GM12878 (cell line): ENCODE measurements at regions not wholly inside any gene's neighbourhood (a gene's known extent, or its start where the extent isn't known, plus 50 kb on each side); places are given as distances from the start of the nearest gene placed in this dataset.
A peak's percentile ranks its signal among the peaks of the same experiment; 100 is the strongest.

Source experiments
- DPF2 ChIP-seq: fragments of 450-650 bp; IDR thresholded peaks from 2 replicates; pipeline ENCODE4 v1.6.1; 2017; ENCODE audit warnings: mild to moderate bottlenecking
- E2F4 ChIP-seq: IDR thresholded peaks from 2 replicates; pipeline ENCODE4 v1.6.1; 2012; ENCODE audit warnings: low read depth, low read length, improper control_type of control experiment
- FOXM1 ChIP-seq: IDR thresholded peaks from 2 replicates; pipeline ENCODE4 v1.6.1; 2012; ENCODE audit warnings: low read depth, mild to moderate bottlenecking, inconsistent platforms, low read length, moderate library complexity
- HDAC2 ChIP-seq: fragments of 200-600 bp; sonication (generic); IDR thresholded peaks from 2 replicates; pipeline ENCODE4 v1.6.1; 2017
- IKZF1 ChIP-seq: fragments of 450-650 bp; conservative IDR thresholded peaks from 2 replicates; pipeline ENCODE4 v1.6.1; 2017; ENCODE audit warnings: antibody characterized with exemption, mild to moderate bottlenecking
- IKZF2 ChIP-seq, 2 experiments: fragments of 450-650 bp; IDR thresholded peaks; 2 replicates each; pipeline ENCODE4 v1.6.1; 2017; ENCODE audit warnings: mild to moderate bottlenecking in 2 of 2, moderate library complexity in 2 of 2
- MTA2 ChIP-seq: fragments of 450-650 bp; IDR thresholded peaks from 2 replicates; pipeline ENCODE4 v1.6.1; 2016; ENCODE audit warnings: low read depth, mild to moderate bottlenecking, moderate library complexity
- MYC ChIP-seq: IDR thresholded peaks from 2 replicates; pipeline ENCODE4 v1.6.1; 2011; ENCODE audit warnings: mild to moderate bottlenecking, low read length, moderate library complexity, inconsistent platforms; ENCODE audit not compliant: insufficient read depth, insufficient replicate concordance, insufficient read length, severe bottlenecking
- NFXL1 ChIP-seq: fragments of 450-650 bp; IDR thresholded peaks from 2 replicates; pipeline ENCODE4 v1.6.1; 2017; ENCODE audit warnings: antibody characterized with exemption, mild to moderate bottlenecking, borderline replicate concordance
- NR2C1 ChIP-seq: fragments of 450-650 bp; IDR thresholded peaks from 2 replicates; pipeline ENCODE4 v1.6.1; 2017; ENCODE audit warnings: antibody characterized with exemption, mild to moderate bottlenecking, moderate library complexity
- PAX5 ChIP-seq: IDR thresholded peaks from 2 replicates; pipeline ENCODE4 v1.6.1; 2011; ENCODE audit warnings: low read depth, low read length, borderline replicate concordance
- POLR2A ChIP-seq: IDR thresholded peaks from 2 replicates; pipeline ENCODE4 v1.6.1; 2011; ENCODE audit warnings: low read depth, mild to moderate bottlenecking, low read length
- POU2F2 ChIP-seq: IDR thresholded peaks from 3 replicates; pipeline ENCODE4 v1.6.1; 2011; ENCODE audit warnings: low read depth, mild to moderate bottlenecking, low read length, borderline replicate concordance
- RBBP5 ChIP-seq: fragments of 200-600 bp; sonication (generic); conservative IDR thresholded peaks from 2 replicates; pipeline ENCODE4 v1.6.1; 2016
- RCOR1 ChIP-seq: conservative IDR thresholded peaks from 2 replicates; pipeline ENCODE4 v1.6.1; 2012; ENCODE audit warnings: low read depth, low read length, improper control_type of control experiment
- RELA ChIP-seq: fragments of 450-650 bp; IDR thresholded peaks from 2 replicates; pipeline ENCODE4 v1.8.0; 2014; ENCODE audit warnings: borderline replicate concordance; ENCODE audit not compliant: partially characterized antibody
- SIX5 ChIP-seq: IDR thresholded peaks from 2 replicates; pipeline ENCODE4 v1.6.1; 2011; ENCODE audit warnings: mild to moderate bottlenecking, low read depth, low read length, moderate library complexity; ENCODE audit not compliant: severe bottlenecking
- SMAD5 ChIP-seq: IDR thresholded peaks from 2 replicates; pipeline ENCODE4 v1.6.1; 2016; ENCODE audit warnings: antibody characterized with exemption, low read depth
- SPI1 ChIP-seq: IDR thresholded peaks from 2 replicates; pipeline ENCODE4 v1.6.1; 2011; ENCODE audit warnings: low read depth, mild to moderate bottlenecking, low read length, moderate library complexity, borderline replicate concordance; ENCODE audit not compliant: insufficient read depth
- TBL1XR1 ChIP-seq: IDR thresholded peaks from 2 replicates; pipeline ENCODE4 v1.6.1; 2012; ENCODE audit warnings: low read depth, low read length, improper control_type of control experiment
- USF1 ChIP-seq: IDR thresholded peaks from 2 replicates; pipeline ENCODE4 v1.6.1; 2011; ENCODE audit warnings: borderline replicate concordance, low read depth, mild to moderate bottlenecking, moderate library complexity, mixed read lengths, low read length; ENCODE audit not compliant: insufficient read depth; ENCODE audit errors: extremely low read length
- YBX1 ChIP-seq: fragments of 450-650 bp; IDR thresholded peaks from 2 replicates; pipeline ENCODE4 v1.6.1; 2016; ENCODE audit warnings: antibody characterized with exemption
- ZBTB33 ChIP-seq: fragments of 450-650 bp; IDR thresholded peaks from 2 replicates; pipeline ENCODE4 v1.6.1; 2017; ENCODE audit warnings: mild to moderate bottlenecking
- ZNF217 ChIP-seq: fragments of 450-650 bp; IDR thresholded peaks from 2 replicates; pipeline ENCODE4 v1.6.1; 2017; ENCODE audit warnings: antibody characterized with exemption, mild to moderate bottlenecking
- ZNF592 ChIP-seq: fragments of 450-650 bp; IDR thresholded peaks from 2 replicates; pipeline ENCODE4 v1.6.1; 2017; ENCODE audit warnings: mild to moderate bottlenecking, moderate library complexity
- ZNF622 ChIP-seq: fragments of 450-650 bp; IDR thresholded peaks from 2 replicates; pipeline ENCODE4 v1.6.1; 2017; ENCODE audit warnings: mild to moderate bottlenecking, inconsistent platforms

GRCh38 chr10:2791774-2792443, 275.4 kb upstream of the PFKP start (continued):
- no peak; the same call in 1 of the 2 replicates for TF ChIP-seq ZNF592
- TF ChIP-seq IKZF2 (IDR thresholded peaks at IDR 0.05): peak; percentile 92 to 95
- TF ChIP-seq POLR2A: no peak
- TF ChIP-seq ZNF622: no peak
- TF ChIP-seq NR2C1: no peak
- no peak for TF ChIP-seq RCOR1
- TF ChIP-seq MYC: no peak
- TF ChIP-seq SIX5: no peak
- TF ChIP-seq RBBP5: no peak
- TF ChIP-seq MTA2: peak; percentile 99
- TF ChIP-seq NFXL1: no peak
- TF ChIP-seq IKZF1: peak; percentile 89
- TF ChIP-seq FOXM1: no peak
- TF ChIP-seq HDAC2: no peak
- no peak for TF ChIP-seq SMAD5
- no peak for TF ChIP-seq YBX1
- TF ChIP-seq ZNF217: peak; percentile 44; the same call in 1 of the 2 replicates
- peak; percentile 36; the same call in 1 of the 2 replicates for TF ChIP-seq SPI1
- peak; percentile 62; the same call in 1 of the 2 replicates for TF ChIP-seq PAX5
- TF ChIP-seq ZBTB33: no peak
- TF ChIP-seq RELA: peak; percentile 58
- no peak for TF ChIP-seq TBL1XR1
- 0 out of 3 replicates have a peak, but pooled peaks have one; percentile 44 for TF ChIP-seq POU2F2
- TF ChIP-seq USF1: no peak
- peak; percentile 86 for TF ChIP-seq DPF2
- TF ChIP-seq E2F4: no peak
